AG09319 (cell line): ENCODE measurements at regions not wholly inside any gene's neighbourhood (a gene's known extent, or its start where the extent isn't known, plus 50 kb on each side); places are given as distances from the start of the nearest gene placed in this dataset.
"Not testable (repeated sequence)": the region's sequence is repeated elsewhere in the genome, so short reads cannot be mapped to it uniquely, and the experiment has no call there.

ENCODE experiments used
- DNase-seq: peaks from one replicate; pipeline ENCODE4 v3.0.0-alpha.2; 2010; ENCODE audit warnings: low read depth; ENCODE audit errors: extremely low read depth
- CTCF ChIP-seq: IDR thresholded peaks from 2 replicates; pipeline ENCODE4 v1.5.1; 2011; ENCODE audit warnings: low read depth, mild to moderate bottlenecking, inconsistent platforms, low read length, moderate library complexity

- no peak for DNase-seq
- TF ChIP-seq CTCF, result no peak
Measured at GRCh38 chr2:146986161-146986560, 858.7 kb upstream of the ACVR2A start.

- TF ChIP-seq CTCF, result no peak
- no peak for DNase-seq
Measured at GRCh38 chr2:146985753-146986152, 859.1 kb upstream of the ACVR2A start.

GRCh38 chr2:146984014-146984413 lies 860.8 kb upstream of the ACVR2A start:
- no peak for DNase-seq
- no peak for TF ChIP-seq CTCF

- DNase-seq, result peak; percentile 97
Measured at GRCh38 chr2:146982393-146982846, 862.4 kb upstream of the ACVR2A start.

GRCh38 chr2:146981921-146982320 lies 862.9 kb upstream of the ACVR2A start:
- no peak for DNase-seq

More at GRCh38 chr2:146982393-146982846, 862.4 kb upstream of the ACVR2A start:
- TF ChIP-seq CTCF, result no peak

GRCh38 chr2:146979746-146980145 lies 865.1 kb upstream of the ACVR2A start:
- TF ChIP-seq CTCF, result no peak
- no peak for DNase-seq

More at GRCh38 chr2:146981921-146982320, 862.9 kb upstream of the ACVR2A start:
- no peak for TF ChIP-seq CTCF

GRCh38 chr2:146978577-146979555 lies 866.0 kb upstream of the ACVR2A start:
- TF ChIP-seq CTCF, result no peak
- DNase-seq, result no peak

- DNase-seq, result not testable (repeated sequence)
Measured at GRCh38 chr2:146970981-146971380, 873.8 kb upstream of the ACVR2A start.

GRCh38 chr2:146969703-146970102 lies 875.1 kb upstream of the ACVR2A start:
- not testable (repeated sequence) for DNase-seq
